Loucy (cell line): ENCODE measurements at regions not wholly inside any gene's neighbourhood (a gene's known extent, or its start where the extent isn't known, plus 50 kb on each side); places are given as distances from the start of the nearest gene placed in this dataset.

Experiments
- H2AFZ ChIP-seq: fragments of 200-600 bp; sonication (generic); 2 replicates; pipeline ENCODE4 v1.6.0; 2016; ENCODE audit warnings: antibody characterized with exemption, mild to moderate bottlenecking, low read length, moderate library complexity
- H3F3A ChIP-seq: fragments of 200-600 bp; 2 replicates; pipeline ENCODE4 v1.6.0; 2016; ENCODE audit warnings: antibody characterized with exemption, low read depth, mild to moderate bottlenecking
- H3K27me3 ChIP-seq: fragments of 200-600 bp; sonication (generic); 2 replicates; pipeline ENCODE4 v1.6.1; 2014; ENCODE audit warnings: low read length, mild to moderate bottlenecking; ENCODE audit not compliant: insufficient read depth, poor library complexity, severe bottlenecking
- H3K36me3 ChIP-seq: fragments of 200-600 bp; sonication (generic); 2 replicates; pipeline ENCODE4 v1.6.1; 2016; ENCODE audit warnings: low read length; ENCODE audit not compliant: insufficient read depth
- H3K4me1 ChIP-seq: fragments of 200-600 bp; sonication (generic); 2 replicates; pipeline ENCODE4 v1.5.1; 2014; ENCODE audit warnings: low read length, mild to moderate bottlenecking; ENCODE audit not compliant: insufficient read depth, poor library complexity, severe bottlenecking
- H3K4me2 ChIP-seq: fragments of 200-600 bp; sonication (generic); 2 replicates; pipeline ENCODE4 v1.6.0; 2014; ENCODE audit warnings: antibody characterized with exemption, low read length, low read depth, mild to moderate bottlenecking; ENCODE audit not compliant: poor library complexity, severe bottlenecking
- H3K4me3 ChIP-seq: fragments of 200-600 bp; sonication (generic); 2 replicates; pipeline ENCODE4 v1.5.1; 2014; ENCODE audit warnings: low read length, mild to moderate bottlenecking, mixed read lengths; ENCODE audit not compliant: poor library complexity, severe bottlenecking
- H3K79me2 ChIP-seq: fragments of 200-600 bp; sonication (generic); 2 replicates; pipeline ENCODE4 v1.6.1; 2014; ENCODE audit warnings: low read length; ENCODE audit not compliant: insufficient read depth
- H3K9ac ChIP-seq: fragments of 200-600 bp; sonication (generic); 2 replicates; pipeline ENCODE4 v1.6.0; 2014; ENCODE audit warnings: mild to moderate bottlenecking, low read depth, low read length, moderate library complexity; ENCODE audit not compliant: poor library complexity, severe bottlenecking
- H3K9me2 ChIP-seq: fragments of 200-600 bp; sonication (generic); replicated peaks from 2 replicates; pipeline ENCODE4 v1.6.1; 2016; ENCODE audit warnings: low read depth, low read length, mixed read lengths
- H3K9me3 ChIP-seq: fragments of 200-600 bp; sonication (generic); 2 replicates; pipeline ENCODE4 v1.6.1; 2014; ENCODE audit warnings: mild to moderate bottlenecking, antibody characterized with exemption, low read length, low read depth; ENCODE audit not compliant: insufficient read depth
- H4K20me1 ChIP-seq: fragments of 200-600 bp; sonication (generic); 2 replicates; pipeline ENCODE4 v1.6.0; 2014; ENCODE audit warnings: antibody characterized with exemption, low read length, mild to moderate bottlenecking; ENCODE audit not compliant: insufficient read depth, poor library complexity, severe bottlenecking
- EZH2phosphoT487 ChIP-seq: fragments of 200-600 bp; IDR thresholded peaks from 2 replicates; pipeline ENCODE4 v1.6.1; 2018; ENCODE audit warnings: antibody characterized with exemption, mild to moderate bottlenecking, moderate library complexity, borderline replicate concordance
- TF ChIP-seq, protein P1 (sequence below): fragments of 200-600 bp; sonication (generic); conservative IDR thresholded peaks from 2 replicates; pipeline ENCODE4 v1.5.1; 2014; ENCODE audit warnings: mild to moderate bottlenecking, antibody characterized with exemption, low read length

DNA sequence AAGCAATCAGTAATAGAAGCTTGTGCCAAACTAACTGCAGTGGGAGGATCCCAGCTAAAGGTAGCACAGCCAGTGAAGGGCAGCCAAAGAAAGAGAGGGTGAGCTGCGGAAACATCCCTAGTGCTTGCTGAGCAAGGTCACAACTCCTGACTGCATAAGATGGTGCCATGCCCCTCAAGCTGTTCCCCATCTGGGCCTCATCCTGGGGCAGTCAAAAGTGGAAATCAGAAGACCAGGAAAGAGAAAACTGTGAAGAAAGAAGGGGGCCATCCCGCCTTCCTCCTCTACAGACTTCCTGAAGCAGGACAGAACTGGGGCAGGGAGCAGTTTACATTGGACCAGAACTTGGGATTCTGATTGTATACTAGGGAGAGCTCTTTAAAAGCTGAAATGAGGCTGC is 159.2 kb downstream of the TNFSF13B start:
- Histone ChIP-seq H3K9me3 (no peaks in the 10 kb centered on the region), H4K20me1 (no peaks in the 10 kb centered on the region), H3K9me2 (no peaks in the 10 kb centered on the region), H2AFZ (no peak overlapping the region), H3K4me3 (no peak overlapping the region), H3F3A (no peaks in the 10 kb centered on the region), H3K36me3 (no peaks in the 10 kb centered on the region), H3K79me2 (no peaks in the 10 kb centered on the region), H3K4me2 (no peak overlapping the region), H3K9ac (no peak overlapping the region), H3K27me3 (no peaks in the 10 kb centered on the region), H3K4me1 (no peaks in the 10 kb centered on the region)
- no peak for TF ChIP-seq EZH2phosphoT487
- TF ChIP-seq, protein P1, sequence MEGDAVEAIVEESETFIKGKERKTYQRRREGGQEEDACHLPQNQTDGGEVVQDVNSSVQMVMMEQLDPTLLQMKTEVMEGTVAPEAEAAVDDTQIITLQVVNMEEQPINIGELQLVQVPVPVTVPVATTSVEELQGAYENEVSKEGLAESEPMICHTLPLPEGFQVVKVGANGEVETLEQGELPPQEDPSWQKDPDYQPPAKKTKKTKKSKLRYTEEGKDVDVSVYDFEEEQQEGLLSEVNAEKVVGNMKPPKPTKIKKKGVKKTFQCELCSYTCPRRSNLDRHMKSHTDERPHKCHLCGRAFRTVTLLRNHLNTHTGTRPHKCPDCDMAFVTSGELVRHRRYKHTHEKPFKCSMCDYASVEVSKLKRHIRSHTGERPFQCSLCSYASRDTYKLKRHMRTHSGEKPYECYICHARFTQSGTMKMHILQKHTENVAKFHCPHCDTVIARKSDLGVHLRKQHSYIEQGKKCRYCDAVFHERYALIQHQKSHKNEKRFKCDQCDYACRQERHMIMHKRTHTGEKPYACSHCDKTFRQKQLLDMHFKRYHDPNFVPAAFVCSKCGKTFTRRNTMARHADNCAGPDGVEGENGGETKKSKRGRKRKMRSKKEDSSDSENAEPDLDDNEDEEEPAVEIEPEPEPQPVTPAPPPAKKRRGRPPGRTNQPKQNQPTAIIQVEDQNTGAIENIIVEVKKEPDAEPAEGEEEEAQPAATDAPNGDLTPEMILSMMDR = no peak

DNA sequence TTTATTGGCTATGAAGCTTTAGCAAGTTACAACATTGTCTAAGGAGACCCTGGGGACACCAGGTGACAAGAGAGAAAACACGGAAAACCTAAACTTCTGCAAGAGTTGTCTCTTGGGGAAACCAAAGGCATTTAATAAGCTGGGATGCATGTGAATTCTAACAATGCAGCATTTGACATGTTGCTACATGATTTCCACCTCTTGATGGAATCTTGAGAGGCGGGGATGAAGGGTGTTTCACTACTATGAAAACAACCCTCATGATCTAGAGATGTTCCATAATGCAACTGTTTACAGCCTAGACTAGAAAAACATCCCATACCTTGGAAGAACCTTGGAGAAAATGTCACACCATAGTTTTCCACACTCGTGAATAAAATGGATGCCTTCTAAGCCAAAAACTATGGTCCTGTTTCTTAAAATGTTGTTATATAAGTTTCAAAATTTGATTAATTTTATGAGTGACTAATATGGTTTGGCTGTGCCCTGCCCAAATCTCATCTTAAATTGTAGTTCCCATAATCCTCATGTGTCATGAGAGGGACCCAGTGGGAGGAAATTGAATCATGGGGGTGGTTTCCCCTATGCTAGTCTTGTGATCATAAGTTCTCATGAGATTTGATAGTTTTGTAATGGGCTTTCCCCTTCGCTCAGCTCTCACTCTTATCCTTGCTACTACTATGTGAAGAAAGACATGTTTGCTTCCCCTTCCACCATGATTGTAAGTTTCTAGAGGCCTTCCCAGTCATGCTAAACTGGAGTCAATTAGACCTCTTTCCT is 164.6 kb downstream of the TNFSF13B start:
- H3K36me3 ChIP-seq = no peaks in the 10 kb centered on the region
- H3F3A ChIP-seq = no peaks in the 10 kb centered on the region
- no peak overlapping the region for H3K9ac ChIP-seq
- H3K9me3 ChIP-seq = no peaks in the 10 kb centered on the region
- no peak overlapping the region for H3K4me2 ChIP-seq
- no peaks in the 10 kb centered on the region for H3K4me1 ChIP-seq
- H4K20me1 ChIP-seq = no peaks in the 10 kb centered on the region
- H3K4me3 ChIP-seq = no peak overlapping the region
- no peaks in the 10 kb centered on the region for H3K79me2 ChIP-seq
- H2AFZ ChIP-seq = no peak overlapping the region
- no peaks in the 10 kb centered on the region for H3K27me3 ChIP-seq
- TF ChIP-seq EZH2phosphoT487 = no peak
- no peaks in the 10 kb centered on the region for H3K9me2 ChIP-seq

DNA sequence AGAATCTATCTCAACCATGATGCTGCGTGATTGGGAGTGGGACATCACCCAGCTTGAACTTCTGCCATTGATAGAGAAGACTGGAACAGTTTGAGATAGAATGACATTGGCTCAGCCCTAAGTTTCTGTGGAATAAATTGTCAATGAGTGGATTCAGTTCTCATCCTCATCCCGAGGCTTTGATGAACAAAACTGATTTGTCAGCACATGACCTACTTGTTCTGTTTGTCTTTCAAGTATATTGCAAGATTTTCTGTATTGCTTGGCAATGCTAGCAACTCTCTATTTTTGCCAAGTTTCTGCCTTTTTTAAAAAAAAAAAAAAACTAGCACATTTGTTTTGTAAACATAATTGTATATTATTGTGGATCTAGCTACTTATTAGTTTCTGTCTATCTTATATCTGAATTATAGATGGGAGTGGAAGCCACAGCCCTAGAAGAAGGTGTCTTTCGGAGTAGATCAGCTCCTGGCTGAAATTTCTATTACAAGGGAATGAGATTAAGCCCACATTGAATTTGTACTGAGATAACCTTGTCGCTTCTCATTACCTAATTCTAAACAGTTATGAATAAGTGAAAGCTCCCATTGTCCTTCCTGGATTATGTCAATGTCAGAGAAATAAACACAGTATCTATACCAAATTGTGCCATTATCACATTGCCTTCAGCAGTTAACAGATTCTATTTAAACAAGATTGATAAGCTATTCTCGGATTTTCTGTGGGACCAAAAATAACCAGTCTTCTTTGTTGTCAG is 166.1 kb downstream of the TNFSF13B start:
- Histone ChIP-seq H3F3A (no peaks in the 10 kb centered on the region), H3K9me2 (no peaks in the 10 kb centered on the region), H3K4me1 (no peaks in the 10 kb centered on the region), H3K9ac (no peak overlapping the region), H3K79me2 (no peaks in the 10 kb centered on the region), H3K9me3 (no peaks in the 10 kb centered on the region), H2AFZ (no peak overlapping the region), H4K20me1 (no peaks in the 10 kb centered on the region), H3K27me3 (no peaks in the 10 kb centered on the region), H3K4me3 (no peak overlapping the region), H3K36me3 (no peaks in the 10 kb centered on the region), H3K4me2 (no peak overlapping the region)
- no peak for TF ChIP-seq EZH2phosphoT487
- TF ChIP-seq, protein P1 = no peak
